Aorta (tissue), 5 donors: ENCODE measurements at regions not wholly inside any gene's neighbourhood (a gene's known extent, or its start where the extent isn't known, plus 50 kb on each side); places are given as distances from the start of the nearest gene placed in this dataset.
"Not testable (repeated sequence)": the region's sequence is repeated elsewhere in the genome, so short reads cannot be mapped to it uniquely, and the experiment has no call there.

Source experiments
- ATAC-seq: fragments of 200-7000 bp; cut with Tn5 transposase; one replicate; pipeline ENCODE4 v1.9.1; 2022; ENCODE audit warnings: moderate library complexity; ENCODE audit not compliant: low FRiP score
- DNase-seq, 2 donors: peaks; one replicate each; pipeline ENCODE4 v3.0.0-alpha.2; 2020
- H3K27ac ChIP-seq, 2 donors: one replicate each; pipeline ENCODE4 v1.5.1; 2013; ENCODE audit warnings: low read length in 2 of 2, mild to moderate bottlenecking in 2 of 2, moderate library complexity in 2 of 2, control low read depth in 1 of 2, inconsistent platforms in 1 of 2, low read depth in 1 of 2
- H3K27me3 ChIP-seq, 2 donors: one replicate each; pipeline ENCODE4 v1.6.1; 2013; ENCODE audit warnings: control low read depth in 1 of 2, low read length in 1 of 2, mild to moderate bottlenecking in 1 of 2, moderate library complexity in 1 of 2; ENCODE audit not compliant: insufficient read depth in 2 of 2, control insufficient read depth in 1 of 2
- H3K36me3 ChIP-seq, 2 donors: one replicate each; pipeline ENCODE4 v1.6.1; 2013; ENCODE audit warnings: control low read depth in 1 of 2, low read length in 1 of 2, mild to moderate bottlenecking in 1 of 2; ENCODE audit not compliant: insufficient read depth in 2 of 2, control insufficient read depth in 1 of 2
- H3K4me1 ChIP-seq, 2 donors: one replicate each; pipeline ENCODE4 v1.6.1; 2013; ENCODE audit warnings: low read length in 2 of 2, control low read depth in 1 of 2, mild to moderate bottlenecking in 1 of 2, moderate library complexity in 1 of 2; ENCODE audit not compliant: insufficient read depth in 2 of 2, control insufficient read depth in 1 of 2
- H3K4me3 ChIP-seq, 2 donors: one replicate each; pipeline ENCODE4 v1.5.1; 2013; ENCODE audit warnings: low read length in 2 of 2, control low read depth in 1 of 2, mild to moderate bottlenecking in 1 of 2
- H3K9me3 ChIP-seq: one replicate; pipeline ENCODE4 v1.6.1; 2013; ENCODE audit warnings: mild to moderate bottlenecking, low read length; ENCODE audit not compliant: control insufficient read depth
- WGBS, 2 donors: extraction: QIAGEN DNeasy Blood & Tissue Kit; methylation state at CpG; one replicate each; pipeline ENCODE4 v1.1.7; 2013; 5-methylcytosine and 5-hydroxymethylcytosine counted together
- intact Hi-C, 2 donors: fragments of 100-400 bp; cut with DNase I; formaldehyde crosslinking; loops; one replicate each; pipeline versions ENCODE4 v1.14.2 to v1.15.0; 2022
- donor health status: healthy with polysubstance abuse.
- donor health status: Bipolar disorder and iron deficiency.
- donor health status: DM: no; HTN: no; CAD: no.
- donor health status: DM: no; HTN: no; CAD: no.
- donor health status: DM: yes; HTN: yes; CAD: no.

GRCh38 chr1:245074898-245075297, 79.9 kb upstream of the KIF26B start:
- no peaks in the 10 kb centered on the region for H3K36me3 ChIP-seq
- no peaks in the 10 kb centered on the region for H3K9me3 ChIP-seq
- ATAC-seq = no peak
- intact Hi-C loops = no loop called here
- 78 to 83% methylated on average over 5 of the region's 5 CpGs for WGBS, 2 donors
- no peak for DNase-seq
- no peak overlapping the region for H3K4me3 ChIP-seq
- H3K27me3 ChIP-seq = no peaks in the 10 kb centered on the region
- no peaks in the 10 kb centered on the region for H3K4me1 ChIP-seq
- no peak overlapping the region for H3K27ac ChIP-seq

DNA sequence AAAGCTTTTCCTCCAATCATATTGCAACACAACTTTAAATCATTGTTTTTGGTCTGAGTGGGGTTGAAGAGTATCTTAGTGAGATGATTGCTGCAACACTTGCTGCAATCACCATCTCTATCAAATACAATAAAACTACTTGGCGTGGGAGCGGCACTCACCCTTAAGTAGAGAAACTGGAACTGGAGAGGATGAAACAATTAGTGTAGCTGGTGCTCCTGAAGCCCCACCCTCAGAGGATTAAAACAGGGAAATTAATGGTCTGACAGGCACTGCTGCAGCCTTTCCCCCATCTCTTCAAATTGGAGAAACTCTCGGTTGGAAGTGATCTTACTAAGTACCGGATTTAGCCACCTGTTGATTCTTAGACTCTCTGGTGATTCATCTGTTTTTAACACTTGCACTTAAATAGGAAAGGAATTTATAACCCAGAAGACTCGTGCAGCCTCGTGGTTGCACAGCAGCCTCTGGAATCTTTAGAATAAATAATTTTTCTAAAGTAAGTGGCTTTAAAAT, 80.5 kb upstream of the KIF26B start:
- WGBS, 2 donors = 32 to 33% methylated on average over 6 of the region's 6 CpGs
- H3K4me1 ChIP-seq = no peaks in the 10 kb centered on the region
- no peaks in the 10 kb centered on the region for H3K36me3 ChIP-seq
- H3K9me3 ChIP-seq = no peaks in the 10 kb centered on the region
- H3K4me3 ChIP-seq = no peak overlapping the region
- no peaks in the 10 kb centered on the region for H3K27me3 ChIP-seq
- intact Hi-C loops = no loop called here
- ATAC-seq (no peak), DNase-seq (no peak)
- no peak overlapping the region for H3K27ac ChIP-seq

GRCh38 chr1:245070836-245071615, 83.8 kb upstream of the KIF26B start:
- Histone ChIP-seq H3K27me3 (no peaks in the 10 kb centered on the region), H3K36me3 (no peaks in the 10 kb centered on the region), H3K4me3 (no peak overlapping the region), H3K9me3 (no peaks in the 10 kb centered on the region), H3K4me1 (no peaks in the 10 kb centered on the region), H3K27ac (no peak overlapping the region)
- intact Hi-C loops = no loop called here
- ATAC-seq (no peak), DNase-seq (no peak)
- WGBS, 2 donors = 95 to 96% methylated on average over 10 of the region's 10 CpGs

DNA sequence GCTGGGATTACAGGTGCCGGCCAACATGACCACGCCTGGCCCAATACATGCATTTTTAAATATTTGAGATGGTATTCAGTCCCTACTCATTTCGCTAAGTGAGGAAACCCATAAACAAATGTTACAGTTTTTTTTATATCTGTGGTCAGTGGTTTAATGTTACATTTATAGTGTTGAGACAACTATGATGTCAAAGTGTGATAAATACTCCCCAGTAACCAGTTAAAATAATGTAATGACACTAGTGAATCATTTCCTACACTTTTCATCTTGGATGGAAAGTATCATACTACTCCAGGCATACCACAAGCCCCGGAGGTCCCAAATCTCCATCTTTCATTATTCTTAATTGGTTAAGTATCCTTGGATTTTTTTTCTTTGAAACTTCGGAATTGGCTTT, 87.5 kb upstream of the KIF26B start:
- Histone ChIP-seq H3K9me3 (no peaks in the 10 kb centered on the region), H3K27ac (no peak overlapping the region), H3K36me3 (no peaks in the 10 kb centered on the region), H3K27me3 (no peaks in the 10 kb centered on the region), H3K4me3 (no peak overlapping the region), H3K4me1 (no peaks in the 10 kb centered on the region)
- DNase-seq (no peak), ATAC-seq (no peak)
- intact Hi-C loops = no loop called here
- 89 to 94% methylated on average over 5 of the region's 5 CpGs for WGBS, 2 donors

DNA sequence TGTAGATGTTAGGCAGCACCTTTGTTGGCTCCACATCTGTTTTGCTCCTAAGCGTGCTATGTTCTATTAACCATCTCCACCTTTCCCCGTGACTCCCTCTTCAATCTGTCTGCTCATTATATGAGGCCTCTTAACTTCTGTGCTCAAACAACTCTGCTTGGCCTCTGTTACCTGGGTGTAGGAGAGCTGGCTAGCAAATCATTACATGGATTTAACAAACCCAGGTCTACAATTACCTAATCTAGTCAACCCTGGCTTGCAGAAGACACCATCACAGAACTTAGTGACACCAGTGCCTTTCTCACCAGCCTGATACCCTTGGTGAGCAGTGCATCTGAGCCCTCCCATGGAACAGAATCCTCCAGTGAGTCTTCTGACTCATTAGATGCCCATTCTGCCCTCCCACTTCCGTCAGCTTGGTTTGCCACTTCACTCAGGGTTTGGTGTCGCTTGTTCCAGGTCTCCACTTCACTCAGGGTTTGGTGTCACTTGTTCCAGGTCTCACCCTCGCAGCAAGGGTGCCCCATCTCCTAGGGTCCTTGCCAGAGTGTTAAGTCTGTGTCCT, 92.0 kb upstream of the KIF26B start:
- 84 to 90% methylated on average over 5 of the region's 5 CpGs for WGBS, 2 donors
- intact Hi-C loops = no loop called here
- no peak overlapping the region for H3K4me3 ChIP-seq
- H3K9me3 ChIP-seq = no peaks in the 10 kb centered on the region
- H3K27me3 ChIP-seq = no peaks in the 10 kb centered on the region
- H3K4me1 ChIP-seq = no peaks in the 10 kb centered on the region
- DNase-seq (no peak), ATAC-seq (no peak)
- H3K27ac ChIP-seq = no peak overlapping the region
- H3K36me3 ChIP-seq = no peaks in the 10 kb centered on the region

GRCh38 chr1:245061808-245062207, 93.0 kb upstream of the KIF26B start:
- H3K4me3 ChIP-seq, DNase-seq, H3K9me3 ChIP-seq, H3K27ac ChIP-seq, intact Hi-C loops, H3K4me1 ChIP-seq, H3K27me3 ChIP-seq, ATAC-seq, H3K36me3 ChIP-seq: not testable (repeated sequence)
- 87 to 93% methylated on average over 4 of the region's 4 CpGs for WGBS, 2 donors

DNA sequence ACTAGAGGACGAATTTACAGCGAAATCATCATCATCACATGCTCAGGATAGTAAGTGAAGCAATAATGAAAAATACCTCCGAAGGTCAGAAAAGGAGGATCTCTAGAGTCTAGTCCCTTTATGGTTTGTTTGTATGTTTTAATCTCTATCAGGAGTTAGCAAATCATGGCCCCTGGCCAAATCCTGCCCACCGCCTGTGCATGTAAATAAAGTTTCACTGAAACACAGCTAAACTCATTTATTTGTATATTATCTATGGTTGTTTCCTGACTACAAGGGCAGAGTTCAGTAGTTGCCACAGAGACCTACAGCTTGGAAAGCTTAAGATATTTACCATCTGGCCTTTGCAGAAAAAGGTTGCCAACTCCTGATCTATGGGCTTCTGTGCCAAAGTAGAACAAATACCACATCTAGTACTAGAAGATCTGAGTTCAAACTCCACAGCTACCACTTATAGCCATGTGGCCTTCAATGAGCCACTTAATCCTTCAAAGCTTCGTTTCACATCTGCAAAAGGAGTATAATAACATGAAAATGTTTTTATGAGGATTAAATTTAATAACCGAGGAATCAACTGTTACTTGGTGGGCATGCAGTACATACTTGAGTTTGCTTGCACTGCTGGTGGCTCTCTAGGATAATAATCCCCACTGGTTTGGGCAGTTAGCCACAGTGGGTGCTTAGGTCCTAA, 94.0 kb upstream of the KIF26B start:
- WGBS, 2 donors = 83 to 84% methylated on average over 6 of the region's 6 CpGs
- ATAC-seq (no peak), DNase-seq (no peak)
- H3K4me1 ChIP-seq = no peaks in the 10 kb centered on the region
- no peaks in the 10 kb centered on the region for H3K27me3 ChIP-seq
- H3K4me3 ChIP-seq = no peak overlapping the region
- no peaks in the 10 kb centered on the region for H3K36me3 ChIP-seq
- no peaks in the 10 kb centered on the region for H3K9me3 ChIP-seq
- H3K27ac ChIP-seq = no peak overlapping the region
- intact Hi-C loops = no loop called here

DNA sequence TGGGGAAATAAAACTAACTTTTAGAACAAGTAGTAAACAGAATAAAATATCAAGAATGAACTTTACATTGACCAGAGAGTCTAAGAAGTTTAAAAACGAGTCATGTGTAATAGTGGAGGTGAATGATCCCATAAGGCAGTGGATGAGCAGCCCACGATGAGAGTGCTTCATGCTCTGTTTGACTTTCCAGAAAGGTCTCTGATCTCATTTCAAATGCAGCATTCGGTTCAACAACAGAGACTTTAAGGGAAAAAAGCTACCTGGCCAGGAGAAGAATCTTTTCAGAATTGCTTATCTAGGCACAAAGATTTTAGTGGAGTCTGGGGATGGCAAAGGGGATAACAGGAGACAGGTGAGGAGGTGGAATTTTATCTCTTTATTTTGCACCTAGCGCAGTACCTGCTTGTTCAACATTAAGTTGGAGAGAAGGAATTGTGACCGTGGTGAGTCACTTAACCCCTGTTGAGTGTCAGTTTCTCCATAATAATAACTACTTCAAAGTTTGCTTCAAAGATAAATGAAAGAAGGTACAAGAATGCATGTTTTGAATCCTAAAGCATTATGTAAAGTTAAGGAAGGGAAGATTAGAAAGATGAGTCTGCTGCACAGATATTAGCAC, 94.9 kb upstream of the KIF26B start:
- intact Hi-C loops = no loop called here

More for the DNA sequence above, 94.9 kb upstream of the KIF26B start:
- WGBS, 2 donors = 68% methylated on average over 5 of the region's 5 CpGs
- Histone ChIP-seq H3K4me1 (no peaks in the 10 kb centered on the region), H3K4me3 (no peak overlapping the region), H3K36me3 (no peaks in the 10 kb centered on the region), H3K27me3 (no peaks in the 10 kb centered on the region), H3K27ac (no peak overlapping the region), H3K9me3 (no peaks in the 10 kb centered on the region)
- DNase-seq = no peak
- ATAC-seq = no peak
